CD4-positive, alpha-beta T cell treated with Interleukin-4 for 4 hours (primary cell): ENCODE measurements at regions not wholly inside any gene's neighbourhood (a gene's known extent, or its start where the extent isn't known, plus 50 kb on each side); places are given as distances from the start of the nearest gene placed in this dataset.

Source experiments
- DNase-seq: peaks from one replicate; pipeline ENCODE4 v3.0.0-alpha.2; 2020

DNA sequence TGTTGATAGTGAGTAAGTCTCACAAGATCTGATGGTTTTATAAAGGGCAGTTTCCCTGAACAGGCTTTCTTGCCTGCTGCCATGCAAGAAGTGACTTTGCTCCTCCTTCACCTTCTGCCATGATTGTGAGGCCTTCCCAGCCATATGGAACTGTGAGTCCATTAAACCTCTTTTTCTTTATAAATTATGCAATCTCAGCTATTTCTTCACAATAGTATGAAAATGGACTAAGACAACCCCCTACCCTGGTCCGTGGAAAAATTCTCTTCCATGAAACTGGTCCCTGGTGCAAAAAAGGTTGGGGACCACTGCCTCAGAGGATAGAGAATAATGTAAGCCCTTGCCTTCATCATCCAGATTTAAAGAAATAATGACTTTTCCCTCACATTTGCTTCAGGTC, 861.3 kb downstream of the QKI start:
- DNase-seq: no peak

DNA sequence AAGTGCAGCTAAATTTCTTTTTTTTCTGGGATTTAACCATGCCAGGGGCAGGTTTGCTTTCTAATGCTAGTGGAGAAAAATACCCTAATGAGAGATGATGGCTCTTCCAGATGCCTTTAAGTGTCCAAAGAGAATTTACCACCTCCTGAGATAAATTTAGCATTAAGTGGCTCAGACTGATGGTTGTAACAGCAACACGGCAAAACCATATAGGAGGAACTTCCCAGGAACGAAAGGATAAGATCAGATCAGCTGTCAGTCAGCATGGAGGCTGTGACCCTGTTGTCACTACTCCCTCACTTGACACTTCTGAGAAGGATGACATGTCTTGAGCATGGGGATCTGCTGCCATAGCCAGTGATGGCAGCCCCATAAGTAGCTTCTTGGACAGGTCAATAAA, 860.0 kb downstream of the QKI start:
- no peak for DNase-seq

DNA sequence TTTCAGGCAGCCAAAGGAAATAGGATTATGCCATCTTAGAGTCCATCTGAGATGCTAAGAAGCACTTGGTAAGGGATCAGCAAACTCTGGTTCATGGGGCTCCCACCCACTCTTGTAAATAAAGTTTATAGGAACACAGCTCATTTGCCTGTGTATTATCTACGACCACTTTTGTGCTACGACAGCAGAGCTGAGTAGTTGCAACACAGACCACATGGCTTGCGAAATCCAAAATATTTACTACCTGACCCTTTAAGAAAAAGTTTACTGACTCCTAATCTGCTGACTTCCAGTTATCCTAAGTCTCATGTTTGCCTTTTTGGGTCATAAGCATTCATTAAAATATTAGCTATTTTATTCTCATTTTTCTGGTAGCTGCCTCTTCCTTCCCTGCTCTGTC, 859.0 kb downstream of the QKI start:
- no peak for DNase-seq

DNA sequence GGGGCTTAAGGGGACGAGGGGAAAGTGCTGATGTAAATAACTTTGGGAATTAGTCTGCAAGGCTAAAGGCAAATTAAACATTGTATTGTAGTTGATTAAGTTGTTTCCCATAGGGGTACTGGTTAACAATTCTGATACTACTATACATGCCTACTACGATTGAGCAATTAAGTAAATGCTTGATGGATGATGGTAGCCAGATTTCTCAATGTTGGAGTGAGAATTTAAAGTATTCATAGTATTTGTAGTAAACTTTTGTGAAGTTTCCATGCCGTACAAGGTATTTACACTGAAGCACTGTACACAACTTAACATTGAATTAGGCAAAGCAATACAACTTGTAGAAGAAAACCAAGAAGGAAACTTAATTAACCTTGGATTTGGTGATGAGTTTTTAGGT, 852.3 kb downstream of the QKI start:
- no peak for DNase-seq

DNA sequence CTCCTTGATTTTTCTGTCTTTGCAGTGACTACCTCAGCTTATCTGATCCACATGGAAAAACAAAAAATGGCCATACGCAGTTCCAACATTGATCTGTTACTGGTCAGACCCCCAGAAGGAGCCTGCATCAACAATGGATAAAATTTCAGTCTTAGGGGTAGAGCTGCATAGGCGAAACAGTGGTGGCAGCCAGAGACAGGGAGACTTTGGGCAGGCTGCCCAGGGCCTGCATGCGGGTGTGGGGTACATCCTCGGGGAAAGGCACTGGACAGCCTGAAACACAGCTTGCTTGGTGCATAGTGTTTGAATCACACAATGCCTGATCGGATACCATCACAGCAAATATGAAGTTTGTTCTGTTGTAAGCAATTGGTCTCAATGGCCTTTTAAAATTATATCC, 847.8 kb downstream of the QKI start:
- DNase-seq: no peak

DNA sequence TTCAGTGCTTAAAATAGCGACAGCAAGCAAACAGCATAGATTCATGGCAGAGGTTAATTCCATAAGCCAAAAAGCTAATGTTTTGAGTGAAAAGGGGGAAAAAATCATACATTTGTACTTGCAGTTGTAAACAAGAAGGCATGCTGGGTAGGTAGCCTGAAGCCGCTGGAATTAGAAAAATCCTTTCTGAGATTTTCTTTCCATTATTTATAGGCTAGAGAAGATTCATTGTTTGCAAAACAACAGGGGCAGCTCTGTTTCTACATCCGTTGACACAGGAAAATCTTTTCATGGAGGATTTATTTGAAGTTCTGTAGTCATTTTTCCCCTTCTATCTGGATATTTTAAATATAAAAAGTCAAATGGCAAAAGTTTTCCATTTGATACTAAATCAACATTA, 843.9 kb downstream of the QKI start:
- DNase-seq: no peak

DNA sequence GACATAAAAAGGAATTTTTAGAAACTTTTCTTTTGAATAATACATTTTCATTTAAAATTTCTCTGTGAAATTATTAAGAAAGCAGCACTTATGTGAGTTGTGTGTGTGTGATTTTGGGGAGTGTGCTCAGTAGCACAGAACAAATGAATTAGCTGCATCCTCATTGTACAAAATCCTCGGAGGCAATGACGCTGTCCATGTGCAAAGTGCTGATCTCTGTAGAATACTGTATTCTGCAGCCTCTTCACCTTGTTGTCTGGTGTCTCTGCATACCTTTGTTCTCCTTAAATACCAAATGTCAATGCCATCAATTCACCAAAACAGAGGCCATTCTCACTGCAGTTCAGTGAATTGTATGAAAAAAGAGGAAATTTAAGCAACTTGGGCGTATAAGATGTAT, 838.4 kb downstream of the QKI start:
- no peak for DNase-seq

DNA sequence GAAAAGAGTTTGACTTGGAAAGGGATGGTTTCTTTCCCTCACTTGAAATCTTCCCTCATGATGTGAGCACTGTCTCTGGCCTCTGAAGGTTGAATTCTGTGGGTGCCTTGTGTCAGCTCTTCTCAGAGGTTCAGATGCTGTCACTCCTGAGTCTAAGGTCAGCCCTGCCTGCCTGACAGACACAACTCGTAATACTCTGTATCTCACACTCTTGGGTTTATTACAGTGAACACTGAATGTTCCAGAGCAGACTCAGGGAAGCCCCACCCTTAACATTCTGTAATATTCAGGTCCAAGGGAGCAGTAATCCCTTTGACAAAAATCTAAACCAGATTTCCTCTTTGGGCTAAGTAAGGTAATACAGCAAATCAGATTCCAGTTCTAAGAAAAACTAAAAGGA, 837.8 kb downstream of the QKI start:
- DNase-seq: no peak

DNA sequence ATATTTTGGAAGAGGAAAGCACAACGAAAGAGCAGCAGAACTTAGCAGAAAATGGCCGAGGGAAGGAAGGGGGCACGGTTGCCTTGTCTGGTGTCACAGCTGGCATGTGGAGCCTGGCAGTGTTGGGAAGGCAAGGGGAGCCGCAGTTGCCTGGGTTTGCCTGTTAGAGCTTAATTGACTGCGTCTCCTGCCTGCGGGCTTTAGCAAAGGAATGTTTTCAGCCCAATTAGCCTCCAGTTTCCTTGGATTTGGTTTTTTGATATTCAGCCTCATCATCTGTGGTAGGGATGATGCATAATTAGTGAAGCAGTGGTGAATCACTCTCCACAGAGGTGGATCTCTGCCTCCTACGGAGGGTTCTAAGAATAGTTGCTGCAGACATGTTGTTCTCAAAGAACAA, 832.6 kb downstream of the QKI start:
- DNase-seq: no peak

DNA sequence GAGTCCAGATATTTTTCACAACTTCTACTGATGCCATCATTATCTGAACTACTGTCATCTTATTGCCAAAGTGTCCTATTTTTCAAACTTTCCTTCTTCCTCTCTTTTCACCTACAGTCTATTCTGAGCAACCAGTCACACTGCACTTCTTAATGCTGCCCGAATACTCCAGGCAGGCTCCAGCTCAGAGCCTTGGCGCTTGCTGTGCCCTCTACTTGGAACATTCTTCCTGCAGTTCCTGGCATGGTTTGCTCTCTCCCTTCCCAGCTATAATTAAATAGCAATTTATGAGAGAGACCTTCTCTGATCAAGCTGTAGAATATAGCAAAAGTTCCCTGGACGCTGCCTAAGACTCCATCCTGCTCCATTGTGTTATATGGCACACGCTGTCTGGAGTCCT, 831.6 kb downstream of the QKI start:
- no peak for DNase-seq

DNA sequence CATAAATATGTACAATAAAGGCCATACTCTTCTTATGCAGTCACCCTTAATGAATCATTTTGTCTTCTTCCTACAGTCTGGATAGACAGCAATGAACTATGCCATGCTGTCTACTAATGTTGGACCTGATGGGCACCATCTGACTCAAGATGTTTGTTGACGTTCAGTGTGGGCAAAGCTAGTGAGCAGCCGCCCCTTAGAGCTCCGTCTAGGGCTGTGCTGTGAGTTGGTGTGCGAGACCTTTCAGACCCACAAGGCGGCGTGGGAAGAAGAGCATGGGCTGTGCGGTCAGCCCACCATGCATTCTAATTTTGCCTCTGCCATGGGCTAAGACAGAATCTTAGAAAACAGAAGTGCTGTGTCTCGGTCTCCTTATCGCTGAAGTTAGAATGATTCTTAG, 829.4 kb downstream of the QKI start:
- no peak for DNase-seq

DNA sequence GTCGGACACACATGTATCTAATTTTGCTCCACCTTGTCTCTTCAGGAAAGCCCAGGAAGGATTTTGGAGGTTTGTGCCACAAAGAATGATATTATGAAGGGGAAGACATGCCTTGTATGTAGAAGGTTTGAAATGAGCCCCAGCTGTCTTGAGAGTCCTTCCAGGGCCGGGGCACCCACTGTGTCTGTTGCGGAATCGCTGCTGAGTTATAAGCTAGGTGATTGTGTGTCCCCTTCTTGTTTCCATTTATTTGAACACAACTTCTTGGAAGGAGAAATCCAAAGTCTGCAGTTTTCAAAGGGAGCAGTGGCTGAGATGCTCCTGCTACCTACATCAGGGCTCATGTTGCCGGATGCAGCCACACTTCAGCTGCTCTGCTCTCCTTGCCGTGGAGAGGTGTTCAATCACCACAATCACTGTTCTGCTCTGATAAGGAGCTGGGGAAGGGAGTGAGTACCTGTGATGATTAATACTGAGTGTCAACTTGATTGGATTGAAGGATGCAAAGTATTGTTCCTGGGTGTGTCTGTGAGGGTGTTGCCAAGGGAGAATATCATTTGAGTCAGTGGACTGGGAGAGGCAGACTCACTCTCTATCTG, 828.6 kb downstream of the QKI start:
- no peak for DNase-seq

DNA sequence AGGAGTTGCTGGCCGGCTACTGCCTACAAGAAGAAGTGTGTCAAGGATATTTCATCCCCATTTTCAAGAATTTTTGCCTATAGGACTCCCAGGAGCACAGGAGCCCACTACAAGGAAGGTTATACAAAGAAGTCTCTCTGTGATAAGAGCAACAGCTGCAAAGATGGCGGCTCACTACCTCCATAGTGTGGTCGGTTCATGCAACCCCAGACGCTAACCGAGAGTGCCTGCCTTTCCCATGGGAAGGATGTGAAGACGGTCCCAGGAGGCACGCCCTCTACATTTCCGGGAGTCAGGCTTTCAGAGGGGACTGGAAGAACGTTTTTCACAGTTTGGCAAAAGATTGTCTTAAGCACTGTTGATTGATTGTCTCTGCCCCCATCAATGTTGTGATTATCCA, 816.3 kb downstream of the QKI start:
- no peak for DNase-seq

DNA sequence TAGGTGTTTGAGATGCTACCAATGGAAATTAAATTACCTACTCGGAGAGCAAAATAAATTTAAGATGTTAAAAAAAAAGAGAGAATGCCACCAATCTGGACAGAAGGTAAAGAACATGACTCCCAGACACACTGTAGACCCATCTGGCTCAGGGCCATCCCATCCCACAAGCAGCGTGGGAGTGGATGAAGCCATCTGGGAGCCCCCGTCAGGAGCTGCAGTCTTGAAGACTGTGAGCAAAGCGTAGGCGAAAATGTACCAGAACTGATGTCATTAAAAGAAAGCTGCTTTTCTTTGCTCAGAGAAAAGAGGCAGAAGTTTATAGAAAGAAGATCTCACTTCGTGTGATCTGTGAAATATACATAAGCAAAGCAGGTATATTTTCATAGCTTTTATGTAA, 815.7 kb downstream of the QKI start:
- DNase-seq: no peak

DNA sequence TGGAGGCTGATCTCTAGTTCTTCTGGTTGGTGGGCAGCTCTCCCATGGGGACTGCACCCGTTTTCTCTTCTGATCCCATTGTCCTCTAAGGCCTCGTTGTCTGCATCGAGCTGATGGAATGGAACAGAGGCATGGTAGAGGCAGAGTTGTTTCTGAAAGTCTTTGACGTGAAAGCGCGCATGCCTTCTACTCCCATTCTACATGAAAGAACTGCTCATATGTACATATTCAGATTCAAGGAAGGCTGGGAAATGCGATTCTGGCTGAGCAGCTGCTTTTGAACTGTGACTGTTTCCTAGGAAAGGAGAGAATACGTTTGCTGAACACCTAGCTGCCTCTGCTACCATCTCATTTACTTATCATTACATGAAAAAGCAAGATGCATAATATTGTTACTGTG, 815.2 kb downstream of the QKI start:
- no peak for DNase-seq

DNA sequence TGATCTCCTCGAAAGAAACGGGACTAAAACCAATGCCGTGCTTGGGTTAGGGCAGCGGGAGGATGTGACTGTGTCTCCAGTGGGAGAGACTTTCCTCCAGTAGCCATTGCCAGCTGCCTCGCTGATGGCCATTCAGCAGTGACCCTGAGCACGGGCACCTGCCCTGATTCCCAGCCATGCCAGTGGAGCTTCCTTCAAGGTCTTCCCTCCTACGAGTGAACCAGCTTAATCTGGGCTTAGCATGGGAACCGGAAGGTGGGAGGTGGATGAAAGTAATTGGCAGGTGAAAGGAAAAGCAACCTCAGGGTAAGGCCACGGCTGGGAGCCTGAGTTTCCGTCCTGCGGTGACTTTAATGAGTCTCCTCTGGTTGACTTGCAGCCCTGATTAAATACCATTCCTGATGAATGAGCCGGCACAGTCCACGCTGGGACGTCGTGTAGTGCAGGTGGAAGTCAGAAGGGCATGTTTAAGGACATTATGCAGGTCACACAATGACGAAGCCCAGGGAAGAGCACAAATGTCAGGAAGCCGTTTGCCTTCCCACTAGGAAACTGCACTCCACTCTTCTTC, 813.5 kb downstream of the QKI start:
- DNase-seq: no peak

DNA sequence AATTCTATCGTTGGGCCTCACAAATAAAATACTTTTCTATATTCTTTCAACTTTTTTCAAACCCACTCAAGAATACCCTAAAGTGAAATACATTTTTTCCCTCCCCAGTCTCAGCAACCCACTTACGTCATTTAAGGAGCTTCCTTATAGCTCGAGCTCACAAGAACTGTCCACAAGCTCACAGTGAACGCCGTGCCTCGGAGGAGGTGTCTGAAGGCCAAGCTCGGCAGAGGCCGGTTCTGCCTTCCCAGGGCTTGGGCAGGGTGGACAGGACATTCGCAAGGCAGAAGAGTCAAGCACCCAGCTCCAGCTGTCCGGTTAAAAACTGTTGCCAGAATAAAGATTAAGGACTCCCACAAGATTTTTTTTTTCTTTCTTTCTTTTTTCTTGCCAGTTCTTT, 802.3 kb downstream of the QKI start:
- DNase-seq: no peak

DNA sequence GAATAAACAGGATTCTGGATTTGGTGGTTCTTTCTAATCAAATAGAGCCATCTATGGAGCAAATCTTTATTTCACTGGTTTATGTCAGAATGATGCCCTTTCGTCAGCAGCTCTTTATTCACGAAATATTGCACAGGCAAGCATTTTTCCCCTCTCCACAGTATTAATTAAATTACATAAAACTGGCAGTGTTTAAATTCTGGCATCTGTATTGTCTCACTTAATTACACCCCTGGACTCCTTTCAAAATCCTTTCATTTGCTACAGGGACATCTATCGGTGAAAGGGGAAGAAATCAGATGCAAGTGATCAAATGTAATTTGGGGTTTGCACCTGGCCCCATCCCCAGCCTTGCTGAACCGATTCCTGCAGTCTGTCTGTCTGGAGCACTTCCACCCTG, 801.9 kb downstream of the QKI start:
- DNase-seq: no peak

DNA sequence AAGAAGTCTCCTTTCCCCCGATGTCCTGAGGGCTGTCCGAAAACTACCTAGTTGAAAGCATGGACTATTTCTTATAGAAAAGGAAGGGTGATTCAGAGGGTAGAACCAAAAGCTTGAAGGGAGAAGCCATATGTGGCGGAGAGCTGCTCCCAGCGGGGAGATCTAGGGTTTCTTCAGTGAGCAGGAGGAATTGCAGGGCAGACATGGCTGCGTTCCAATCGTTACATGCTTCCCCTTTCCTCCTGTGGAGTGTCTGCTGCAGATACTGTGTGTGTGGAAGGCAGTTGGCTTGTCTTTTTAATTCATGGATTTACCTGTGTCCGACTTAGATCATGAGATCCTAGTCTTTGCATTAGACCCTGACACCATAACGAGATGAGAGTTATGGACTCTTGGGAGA, 799.5 kb downstream of the QKI start:
- no peak for DNase-seq

DNA sequence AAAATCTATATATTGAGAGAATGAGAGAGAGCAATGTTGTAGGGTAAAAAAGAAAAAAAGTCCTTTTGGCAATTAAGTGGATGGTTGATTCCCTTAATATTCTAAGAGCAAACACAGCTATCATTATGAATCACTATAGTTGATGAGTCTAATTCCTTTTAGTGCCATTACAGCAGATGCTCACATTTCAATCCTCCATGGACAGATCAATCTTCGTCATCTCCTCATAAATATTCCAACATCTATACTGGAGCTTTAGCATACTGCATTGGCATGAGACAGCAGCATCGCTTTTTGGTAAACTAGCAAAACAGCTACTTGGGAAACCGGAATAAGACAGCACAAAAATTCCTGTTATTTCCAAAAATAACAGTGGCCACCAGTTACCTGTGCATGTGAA, 796.7 kb downstream of the QKI start:
- no peak for DNase-seq

DNA sequence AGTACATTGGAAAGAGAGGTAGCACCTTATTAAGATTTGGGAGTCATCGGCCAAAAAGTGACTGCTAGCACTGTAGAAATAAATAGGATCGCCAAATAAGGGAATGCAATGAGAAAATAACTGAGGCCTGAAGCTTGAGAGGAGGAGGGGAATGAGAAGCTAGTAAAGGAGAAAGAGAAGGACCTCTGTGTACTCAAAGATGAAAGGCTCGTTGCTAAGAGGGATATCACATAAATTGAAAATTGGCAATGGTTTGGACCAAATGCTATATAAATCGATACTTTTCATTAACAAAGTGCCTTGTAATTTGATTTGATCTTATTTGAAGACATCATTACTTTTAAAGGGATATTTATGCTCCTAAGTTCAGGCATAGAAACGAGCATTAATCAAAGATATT, 796.3 kb downstream of the QKI start:
- no peak for DNase-seq

DNA sequence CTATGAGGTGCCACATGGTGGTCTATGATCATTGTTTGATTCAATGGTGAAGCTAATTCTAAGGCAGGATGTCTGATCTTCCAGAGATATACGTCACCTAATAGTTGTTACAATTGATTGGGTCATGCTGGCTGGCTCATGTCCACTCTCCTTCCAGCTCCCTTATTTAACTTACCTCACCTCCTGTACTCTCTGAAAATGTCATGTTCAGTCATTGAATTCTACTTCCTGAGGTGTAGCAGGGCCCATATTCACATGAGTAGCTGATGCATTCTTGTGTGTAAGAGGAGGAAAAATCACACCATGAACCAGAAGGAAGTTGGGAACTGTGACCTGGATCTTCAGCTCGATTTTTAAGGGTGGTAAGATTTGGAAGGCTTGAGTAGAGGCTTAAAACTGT, 795.8 kb downstream of the QKI start:
- DNase-seq: no peak

DNA sequence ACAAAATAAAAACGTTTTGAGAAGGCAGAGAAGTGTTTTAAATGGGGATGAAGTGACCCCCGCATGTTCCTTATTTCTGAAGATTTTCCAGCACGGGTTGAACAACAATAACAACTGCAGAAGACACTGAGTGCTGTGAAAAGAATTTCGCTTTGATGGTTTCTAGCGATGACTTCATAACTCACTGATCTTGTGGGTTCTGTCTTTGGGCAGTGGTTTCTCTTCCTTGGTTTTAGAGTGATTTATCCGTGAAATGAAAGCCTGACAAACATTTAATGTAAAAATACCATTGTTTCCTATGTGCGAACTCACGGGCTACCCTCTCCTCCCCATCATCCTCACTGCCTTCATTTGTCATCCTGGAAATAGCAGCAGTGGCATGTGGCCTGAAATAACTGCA, 793.9 kb downstream of the QKI start:
- no peak for DNase-seq

DNA sequence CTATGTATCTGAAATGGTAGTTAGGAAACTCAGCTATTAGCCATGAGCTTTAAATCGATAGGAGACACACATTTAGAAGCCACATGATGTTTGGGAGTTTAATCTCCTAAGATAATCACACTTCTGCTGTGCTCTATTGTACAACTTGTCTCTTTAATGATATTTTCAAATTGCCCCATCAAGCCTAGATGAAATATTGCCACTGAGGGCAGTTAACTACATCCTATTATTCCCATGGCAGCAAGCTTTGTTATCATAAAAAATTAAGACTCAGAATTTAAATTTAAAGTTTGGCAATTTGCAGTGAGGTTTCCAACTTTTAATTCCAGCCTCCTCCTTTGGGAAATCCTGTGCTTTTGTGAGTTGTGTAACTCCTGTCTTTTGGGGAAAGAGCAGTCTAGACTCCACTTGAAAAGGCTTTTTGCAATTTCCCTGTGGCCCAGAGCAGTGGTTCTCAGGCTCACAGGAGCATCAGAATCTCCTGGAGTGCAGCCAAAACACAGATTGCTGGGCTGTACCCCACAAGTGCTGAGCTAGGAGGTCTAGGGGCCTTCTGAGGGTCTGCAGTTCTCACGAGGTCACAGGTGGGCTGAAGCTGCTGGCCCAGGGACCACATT, 792.4 kb downstream of the QKI start:
- no peak for DNase-seq

DNA sequence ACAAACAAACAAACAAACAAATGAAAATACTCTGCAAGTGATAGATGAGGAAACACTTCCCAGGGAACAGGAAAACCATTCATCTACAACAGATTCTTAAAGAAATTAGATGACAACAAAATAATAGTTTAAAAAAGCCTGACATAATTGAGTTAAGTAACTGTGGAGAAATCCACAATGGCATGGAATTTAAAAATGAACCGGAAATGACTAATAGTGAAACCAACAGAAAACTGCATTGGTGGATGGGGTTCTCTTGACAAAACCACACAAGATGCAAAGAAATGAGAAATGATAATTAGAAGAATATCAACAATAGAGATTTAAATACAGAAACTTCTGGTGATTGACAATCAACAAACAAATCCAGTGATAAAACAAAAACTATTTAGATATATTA, 785.6 kb downstream of the QKI start:
- DNase-seq: no peak
